ENCODE measurements at regions not wholly inside any gene's neighbourhood (a gene's known extent, or its start where the extent isn't known, plus 50 kb on each side); places are given as distances from the start of the nearest gene placed in this dataset.
A peak's percentile ranks its signal among the peaks of the same experiment; 100 is the strongest.
"Not testable (repeated sequence)": the region's sequence is repeated elsewhere in the genome, so short reads cannot be mapped to it uniquely, and the experiment has no call there.

- not testable (repeated sequence) for DNase-seq
Observed at GRCh38 chr3:106486945-106487639, 618.3 kb upstream of the CBLB start.

GRCh38 chr3:106488331-106488730 is 619.5 kb upstream of the CBLB start:
- no peak for DNase-seq

GRCh38 chr3:106491796-106492195 is 623.0 kb upstream of the CBLB start:
- no peak for DNase-seq

- DNase-seq = no peak
Observed at GRCh38 chr3:106508331-106508893, 639.6 kb upstream of the CBLB start.

GRCh38 chr3:106510206-106510605 is 641.4 kb upstream of the CBLB start:
- DNase-seq = no peak

GRCh38 chr3:106512846-106513245 is 644.0 kb upstream of the CBLB start:
- DNase-seq = no peak

- no peak for DNase-seq
Observed at GRCh38 chr3:106514431-106514830, 645.6 kb upstream of the CBLB start.

GRCh38 chr3:106518516-106518915 is 649.7 kb upstream of the CBLB start:
- no peak for DNase-seq

- DNase-seq = no peak
Observed at GRCh38 chr3:106522397-106522796, 653.6 kb upstream of the CBLB start.

- DNase-seq = no peak
Observed at GRCh38 chr3:106528932-106529331, 660.1 kb upstream of the CBLB start.

- no peak for DNase-seq
Observed at GRCh38 chr3:106529738-106530137, 660.9 kb upstream of the CBLB start.

- no peak for DNase-seq
Observed at GRCh38 chr3:106530367-106530766, 661.6 kb upstream of the CBLB start.

- not testable (repeated sequence) for DNase-seq
Observed at GRCh38 chr3:106531771-106532329, 663.0 kb upstream of the CBLB start.

GRCh38 chr3:106533093-106533787 is 664.4 kb upstream of the CBLB start:
- DNase-seq = no peak

GRCh38 chr3:106533788-106534160 is 665.0 kb upstream of the CBLB start:
- DNase-seq = no peak

GRCh38 chr3:106534206-106534605 is 665.4 kb upstream of the CBLB start:
- peak; percentile 56 for DNase-seq

- DNase-seq = no peak
Observed at GRCh38 chr3:106540743-106541142, 671.9 kb upstream of the CBLB start.

- DNase-seq = no peak
Observed at GRCh38 chr3:106542101-106542769, 673.4 kb upstream of the CBLB start.

- no peak for DNase-seq
Observed at GRCh38 chr3:106552351-106553043, 683.7 kb upstream of the CBLB start.

- DNase-seq = no peak
Observed at GRCh38 chr3:106560451-106560966, 691.7 kb upstream of the CBLB start.

GRCh38 chr3:106566277-106566676 is 697.5 kb upstream of the CBLB start:
- DNase-seq = no peak

GRCh38 chr3:106570426-106570825 is 701.6 kb upstream of the CBLB start:
- DNase-seq = no peak

GRCh38 chr3:106573605-106574004 is 704.8 kb upstream of the CBLB start:
- no peak for DNase-seq
